DOHH2 (cell line): ENCODE measurements at regions not wholly inside any gene's neighbourhood (a gene's known extent, or its start where the extent isn't known, plus 50 kb on each side); places are given as distances from the start of the nearest gene placed in this dataset.

Source experiments
- EZH2phosphoT487 ChIP-seq: fragments of 200-600 bp; sonication (generic); IDR thresholded peaks from 2 replicates; pipeline ENCODE4 v1.6.1; 2017; ENCODE audit warnings: borderline replicate concordance, mild to moderate bottlenecking, antibody characterized with exemption, low read length, moderate library complexity, mixed read lengths
- TF ChIP-seq, protein P1 (sequence below): fragments of 200-600 bp; sonication (generic); IDR thresholded peaks from one replicate; pipeline ENCODE4 v1.5.1; 2014; ENCODE audit warnings: antibody characterized with exemption, mild to moderate bottlenecking, low read depth, low read length; ENCODE audit not compliant: poor library complexity, severe bottlenecking

DNA sequence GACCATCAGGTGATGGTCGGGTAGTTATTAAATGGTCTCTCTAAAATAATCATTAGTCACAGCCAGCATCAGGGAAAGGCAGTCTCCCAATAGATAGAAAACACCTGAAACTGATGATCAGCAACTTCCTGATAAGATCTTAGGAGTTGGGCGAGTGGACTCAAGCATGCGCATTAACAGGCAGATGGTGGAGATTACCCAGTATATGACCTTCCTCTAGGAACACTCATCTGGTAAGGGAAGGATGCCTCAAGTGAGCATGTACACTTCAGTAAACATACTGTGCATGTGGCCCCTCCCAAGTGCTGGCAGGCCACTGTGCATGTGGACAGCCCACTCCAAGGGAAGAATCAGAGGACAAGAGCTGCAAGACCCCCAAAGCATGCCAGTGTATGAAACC is 105.9 kb downstream of the ABCC12 start:
- TF ChIP-seq, protein P1, sequence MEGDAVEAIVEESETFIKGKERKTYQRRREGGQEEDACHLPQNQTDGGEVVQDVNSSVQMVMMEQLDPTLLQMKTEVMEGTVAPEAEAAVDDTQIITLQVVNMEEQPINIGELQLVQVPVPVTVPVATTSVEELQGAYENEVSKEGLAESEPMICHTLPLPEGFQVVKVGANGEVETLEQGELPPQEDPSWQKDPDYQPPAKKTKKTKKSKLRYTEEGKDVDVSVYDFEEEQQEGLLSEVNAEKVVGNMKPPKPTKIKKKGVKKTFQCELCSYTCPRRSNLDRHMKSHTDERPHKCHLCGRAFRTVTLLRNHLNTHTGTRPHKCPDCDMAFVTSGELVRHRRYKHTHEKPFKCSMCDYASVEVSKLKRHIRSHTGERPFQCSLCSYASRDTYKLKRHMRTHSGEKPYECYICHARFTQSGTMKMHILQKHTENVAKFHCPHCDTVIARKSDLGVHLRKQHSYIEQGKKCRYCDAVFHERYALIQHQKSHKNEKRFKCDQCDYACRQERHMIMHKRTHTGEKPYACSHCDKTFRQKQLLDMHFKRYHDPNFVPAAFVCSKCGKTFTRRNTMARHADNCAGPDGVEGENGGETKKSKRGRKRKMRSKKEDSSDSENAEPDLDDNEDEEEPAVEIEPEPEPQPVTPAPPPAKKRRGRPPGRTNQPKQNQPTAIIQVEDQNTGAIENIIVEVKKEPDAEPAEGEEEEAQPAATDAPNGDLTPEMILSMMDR: no peak
- TF ChIP-seq EZH2phosphoT487: no peak
